ENCODE measurements at regions not wholly inside any gene's neighbourhood (a gene's known extent, or its start where the extent isn't known, plus 50 kb on each side); places are given as distances from the start of the nearest gene placed in this dataset.

DNA sequence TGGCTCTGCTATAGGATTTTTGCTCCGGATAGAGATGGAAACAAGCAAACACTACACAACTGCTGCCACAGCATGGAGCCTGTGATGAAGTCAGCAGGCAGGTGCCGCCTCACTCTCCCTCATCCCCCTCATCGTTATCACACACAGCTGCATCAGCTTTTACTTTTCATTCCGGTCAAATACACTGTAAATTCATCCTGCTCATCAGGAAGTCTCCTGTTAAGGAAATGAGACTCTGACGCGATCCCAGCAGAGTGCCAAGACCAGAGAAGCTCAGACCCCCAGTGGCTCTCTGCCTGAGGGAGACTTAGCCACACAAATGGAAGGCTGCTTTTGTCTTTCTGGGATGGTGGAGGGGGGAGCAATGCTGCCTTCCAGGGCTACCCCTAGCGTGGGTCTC is 270.2 kb downstream of the ELAVL2 start:
- no peak overlapping the region for H3K9ac ChIP-seq (ENCODE audit: low read depth in 1 of 2, low read length in 2 of 2)
- no peaks in the 10 kb centered on the region for H3K4me1 ChIP-seq (ENCODE audit: control insufficient read depth in 1 of 2, insufficient read depth in 2 of 2, low read length in 2 of 2)
- no peaks in the 10 kb centered on the region for H3K27me3 ChIP-seq (ENCODE audit: control insufficient read depth in 1 of 2, insufficient read depth in 2 of 2, low read length in 2 of 2)
- H3K4me3 ChIP-seq (ENCODE audit: low read depth in 1 of 2, low read length in 2 of 2), result no peak overlapping the region
- no peak overlapping the region for H3K27ac ChIP-seq (ENCODE audit: low read depth, low read length)
- H3K9me3 ChIP-seq (ENCODE audit: control insufficient read depth in 1 of 2, low read length in 2 of 2), result no peaks in the 10 kb centered on the region
- H3K36me3 ChIP-seq (ENCODE audit: control insufficient read depth in 1 of 2, insufficient read depth in 2 of 2, low read length in 2 of 2), result no peaks in the 10 kb centered on the region

DNA sequence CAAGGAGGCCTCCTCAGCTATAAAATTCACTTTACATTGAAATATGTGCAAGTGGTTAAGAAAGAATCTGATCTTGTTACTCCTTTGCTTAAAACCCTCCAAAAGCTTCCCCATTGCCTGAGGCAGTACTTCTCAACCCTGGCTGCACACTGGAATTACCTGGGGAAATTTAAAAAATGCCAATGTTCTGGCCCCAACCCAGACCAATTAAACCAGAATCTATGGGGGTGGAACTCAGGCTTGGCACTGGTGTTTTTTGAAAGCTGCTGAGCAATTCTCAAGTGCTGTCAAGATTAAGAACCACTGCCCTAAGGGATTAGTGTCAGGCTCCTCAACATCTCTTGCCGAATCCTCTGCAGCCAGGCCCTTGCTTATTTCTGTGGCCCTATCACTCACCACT is 269.6 kb downstream of the ELAVL2 start:
- Histone ChIP-seq H3K27me3 (ENCODE audit: control insufficient read depth in 1 of 2, insufficient read depth in 2 of 2, low read length in 2 of 2) (no peaks in the 10 kb centered on the region), H3K4me1 (ENCODE audit: control insufficient read depth in 1 of 2, insufficient read depth in 2 of 2, low read length in 2 of 2) (no peaks in the 10 kb centered on the region), H3K9me3 (ENCODE audit: control insufficient read depth in 1 of 2, low read length in 2 of 2) (no peaks in the 10 kb centered on the region), H3K4me3 (ENCODE audit: low read depth in 1 of 2, low read length in 2 of 2) (no peak overlapping the region), H3K36me3 (ENCODE audit: control insufficient read depth in 1 of 2, insufficient read depth in 2 of 2, low read length in 2 of 2) (no peaks in the 10 kb centered on the region), H3K27ac (ENCODE audit: low read depth, low read length) (no peak overlapping the region), H3K9ac (ENCODE audit: low read depth in 1 of 2, low read length in 2 of 2) (no peak overlapping the region)

DNA sequence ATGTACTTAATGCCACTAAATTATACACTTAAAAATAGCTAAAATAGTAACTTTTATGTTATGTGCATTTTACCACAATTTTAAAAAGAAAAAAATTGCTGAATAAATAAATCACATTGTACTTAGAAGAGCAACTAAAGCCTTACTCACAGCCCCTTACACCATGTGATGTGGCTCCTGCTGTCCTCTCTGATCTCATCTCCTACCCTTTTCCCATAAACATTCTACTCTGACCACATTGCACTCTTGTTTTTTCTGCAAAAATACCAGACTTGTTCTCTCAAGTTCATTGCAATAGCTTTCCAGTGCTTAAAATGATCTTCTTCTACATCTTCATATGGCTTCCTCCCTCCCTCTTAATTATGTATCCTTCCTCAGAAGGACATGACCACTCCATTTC is 268.4 kb downstream of the ELAVL2 start:
- no peak overlapping the region for H3K4me3 ChIP-seq (ENCODE audit: low read depth in 1 of 2, low read length in 2 of 2)
- no peak overlapping the region for H3K9ac ChIP-seq (ENCODE audit: low read depth in 1 of 2, low read length in 2 of 2)
- no peaks in the 10 kb centered on the region for H3K36me3 ChIP-seq (ENCODE audit: control insufficient read depth in 1 of 2, insufficient read depth in 2 of 2, low read length in 2 of 2)
- no peaks in the 10 kb centered on the region for H3K9me3 ChIP-seq (ENCODE audit: control insufficient read depth in 1 of 2, low read length in 2 of 2)
- no peaks in the 10 kb centered on the region for H3K27me3 ChIP-seq (ENCODE audit: control insufficient read depth in 1 of 2, insufficient read depth in 2 of 2, low read length in 2 of 2)
- no peaks in the 10 kb centered on the region for H3K4me1 ChIP-seq (ENCODE audit: control insufficient read depth in 1 of 2, insufficient read depth in 2 of 2, low read length in 2 of 2)
- no peak overlapping the region for H3K27ac ChIP-seq (ENCODE audit: low read depth, low read length)

DNA sequence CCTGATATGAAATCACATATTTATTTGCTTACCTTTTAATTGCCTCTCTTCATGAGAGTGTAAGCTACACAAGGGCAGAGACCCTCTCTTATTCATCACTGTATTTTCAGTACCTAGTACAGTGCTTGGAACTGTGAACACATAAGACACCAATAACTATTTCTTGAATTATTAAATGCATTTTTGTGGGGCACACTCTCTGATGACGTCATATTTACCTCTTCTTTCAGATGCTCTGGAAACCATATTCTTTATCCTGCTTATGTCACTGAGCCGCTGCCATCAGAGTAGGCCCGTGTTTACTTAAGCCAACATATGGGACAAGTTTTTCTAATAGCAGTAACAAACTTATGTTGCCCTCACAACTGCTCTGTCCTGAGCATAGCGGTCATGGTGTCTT is 266.5 kb downstream of the ELAVL2 start:
- no peak overlapping the region for H3K4me3 ChIP-seq (ENCODE audit: low read depth in 1 of 2, low read length in 2 of 2)
- no peaks in the 10 kb centered on the region for H3K27me3 ChIP-seq (ENCODE audit: control insufficient read depth in 1 of 2, insufficient read depth in 2 of 2, low read length in 2 of 2)
- no peaks in the 10 kb centered on the region for H3K9me3 ChIP-seq (ENCODE audit: control insufficient read depth in 1 of 2, low read length in 2 of 2)
- no peaks in the 10 kb centered on the region for H3K4me1 ChIP-seq (ENCODE audit: control insufficient read depth in 1 of 2, insufficient read depth in 2 of 2, low read length in 2 of 2)
- H3K9ac ChIP-seq (ENCODE audit: low read depth in 1 of 2, low read length in 2 of 2), result no peak overlapping the region
- H3K27ac ChIP-seq (ENCODE audit: low read depth, low read length), result no peak overlapping the region
- no peaks in the 10 kb centered on the region for H3K36me3 ChIP-seq (ENCODE audit: control insufficient read depth in 1 of 2, insufficient read depth in 2 of 2, low read length in 2 of 2)

DNA sequence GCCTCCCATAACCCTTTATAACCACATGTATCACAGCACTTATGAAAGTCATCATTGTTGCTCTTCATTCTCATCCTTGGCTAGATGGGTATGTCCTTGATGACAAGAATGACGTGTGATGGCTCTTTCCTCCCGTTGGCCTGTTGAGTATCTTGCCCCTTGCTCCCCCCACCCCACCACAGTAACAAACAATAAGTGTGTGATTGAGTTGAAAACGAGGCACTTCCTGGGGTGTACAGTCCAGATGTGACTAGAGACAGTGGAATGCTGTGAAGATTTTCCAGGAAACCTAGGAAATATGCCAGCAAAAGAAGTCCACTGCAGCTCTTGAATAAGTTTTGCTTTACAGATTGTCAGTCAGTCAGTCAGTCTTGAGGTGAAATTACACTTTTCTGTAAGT is 262.5 kb downstream of the ELAVL2 start:
- H3K9ac ChIP-seq (ENCODE audit: low read depth in 1 of 2, low read length in 2 of 2), result no peak overlapping the region
- H3K4me3 ChIP-seq (ENCODE audit: low read depth in 1 of 2, low read length in 2 of 2), result no peak overlapping the region
- H3K4me1 ChIP-seq (ENCODE audit: control insufficient read depth in 1 of 2, insufficient read depth in 2 of 2, low read length in 2 of 2), result no peaks in the 10 kb centered on the region
- no peaks in the 10 kb centered on the region for H3K27me3 ChIP-seq (ENCODE audit: control insufficient read depth in 1 of 2, insufficient read depth in 2 of 2, low read length in 2 of 2)
- no peak overlapping the region for H3K27ac ChIP-seq (ENCODE audit: low read depth, low read length)
- no peaks in the 10 kb centered on the region for H3K9me3 ChIP-seq (ENCODE audit: control insufficient read depth in 1 of 2, low read length in 2 of 2)
- H3K36me3 ChIP-seq (ENCODE audit: control insufficient read depth in 1 of 2, insufficient read depth in 2 of 2, low read length in 2 of 2), result no peaks in the 10 kb centered on the region

DNA sequence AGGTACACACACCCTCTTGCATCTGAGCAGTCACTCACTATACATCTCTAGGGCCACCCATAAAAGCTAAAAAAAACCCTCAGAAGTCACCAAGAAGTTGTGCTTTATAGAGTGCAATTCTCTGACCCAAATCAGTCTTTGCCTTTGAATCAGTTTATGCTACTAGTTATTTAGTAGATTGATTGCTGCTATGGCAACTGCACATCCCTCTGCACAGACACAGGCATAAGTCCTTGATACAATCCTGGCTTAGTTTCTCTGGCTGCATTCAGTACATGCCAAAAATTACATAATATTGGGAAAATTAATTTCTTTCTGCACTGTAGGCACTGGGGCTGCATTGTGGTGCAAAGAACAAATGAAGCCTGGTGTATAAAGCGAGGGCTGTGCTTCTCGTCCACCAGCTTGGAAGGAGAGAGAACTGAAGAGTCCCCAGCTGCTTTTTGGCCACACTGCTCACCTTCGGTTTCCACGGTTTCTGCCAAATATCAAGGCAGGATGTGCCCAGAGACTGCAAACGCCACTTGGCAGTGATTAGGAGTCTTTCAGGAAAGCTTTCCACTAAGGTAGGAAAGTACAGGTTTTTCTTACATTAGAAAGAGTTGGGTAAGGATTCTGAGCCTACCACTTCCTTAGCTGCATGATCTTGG is 258.4 kb downstream of the ELAVL2 start:
- Histone ChIP-seq H3K27ac (ENCODE audit: low read depth, low read length) (no peak overlapping the region), H3K4me1 (ENCODE audit: control insufficient read depth in 1 of 2, insufficient read depth in 2 of 2, low read length in 2 of 2) (no peaks in the 10 kb centered on the region), H3K27me3 (ENCODE audit: control insufficient read depth in 1 of 2, insufficient read depth in 2 of 2, low read length in 2 of 2) (no peaks in the 10 kb centered on the region), H3K36me3 (ENCODE audit: control insufficient read depth in 1 of 2, insufficient read depth in 2 of 2, low read length in 2 of 2) (no peaks in the 10 kb centered on the region), H3K9ac (ENCODE audit: low read depth in 1 of 2, low read length in 2 of 2) (no peak overlapping the region), H3K9me3 (ENCODE audit: control insufficient read depth in 1 of 2, low read length in 2 of 2) (peaks cover 0 to 2% of the 10 kb centered on the region in 2 donors), H3K4me3 (ENCODE audit: low read depth in 1 of 2, low read length in 2 of 2) (no peak overlapping the region)

DNA sequence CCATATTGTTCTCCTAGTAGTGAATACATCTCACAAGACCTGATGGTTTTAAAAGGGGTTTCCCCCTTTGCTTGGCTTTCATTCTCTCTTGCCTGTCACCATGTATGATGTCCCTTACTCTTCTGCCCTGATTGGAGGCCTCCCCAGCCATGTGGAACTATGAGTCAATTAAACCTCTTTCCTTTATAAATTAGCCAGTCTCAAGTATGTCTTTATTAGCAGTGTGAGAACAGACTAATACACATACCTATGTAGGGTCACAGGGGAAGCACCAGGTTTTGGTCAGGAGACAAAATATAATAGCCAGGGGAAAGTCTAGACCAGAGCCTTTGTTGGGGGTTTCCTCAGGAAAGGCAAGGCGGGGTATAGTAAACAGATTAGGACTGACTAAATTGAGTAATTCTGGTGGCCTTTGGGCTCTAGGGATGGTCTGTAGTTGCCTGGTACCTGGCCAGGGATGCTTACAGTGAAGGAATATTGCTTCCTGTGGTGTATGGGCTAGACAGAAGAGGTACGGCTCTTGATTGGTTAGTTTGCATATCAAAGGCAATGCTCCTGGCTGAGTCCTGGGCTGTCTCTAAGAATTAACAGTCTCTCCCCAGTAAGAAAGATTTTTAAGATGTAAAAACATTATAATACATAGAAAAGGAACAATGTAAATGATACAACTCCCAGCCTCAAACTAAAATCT is 254.5 kb downstream of the ELAVL2 start:
- no peak overlapping the region for H3K27ac ChIP-seq (ENCODE audit: low read depth, low read length)
- no peak overlapping the region for H3K4me3 ChIP-seq (ENCODE audit: low read depth in 1 of 2, low read length in 2 of 2)
- no peaks in the 10 kb centered on the region for H3K4me1 ChIP-seq (ENCODE audit: control insufficient read depth in 1 of 2, insufficient read depth in 2 of 2, low read length in 2 of 2)
- H3K9me3 ChIP-seq (ENCODE audit: control insufficient read depth in 1 of 2, low read length in 2 of 2), result peaks cover 0 to 2% of the 10 kb centered on the region in 2 donors
- no peaks in the 10 kb centered on the region for H3K27me3 ChIP-seq (ENCODE audit: control insufficient read depth in 1 of 2, insufficient read depth in 2 of 2, low read length in 2 of 2)
- no peak overlapping the region for H3K9ac ChIP-seq (ENCODE audit: low read depth in 1 of 2, low read length in 2 of 2)
- no peaks in the 10 kb centered on the region for H3K36me3 ChIP-seq (ENCODE audit: control insufficient read depth in 1 of 2, insufficient read depth in 2 of 2, low read length in 2 of 2)

DNA sequence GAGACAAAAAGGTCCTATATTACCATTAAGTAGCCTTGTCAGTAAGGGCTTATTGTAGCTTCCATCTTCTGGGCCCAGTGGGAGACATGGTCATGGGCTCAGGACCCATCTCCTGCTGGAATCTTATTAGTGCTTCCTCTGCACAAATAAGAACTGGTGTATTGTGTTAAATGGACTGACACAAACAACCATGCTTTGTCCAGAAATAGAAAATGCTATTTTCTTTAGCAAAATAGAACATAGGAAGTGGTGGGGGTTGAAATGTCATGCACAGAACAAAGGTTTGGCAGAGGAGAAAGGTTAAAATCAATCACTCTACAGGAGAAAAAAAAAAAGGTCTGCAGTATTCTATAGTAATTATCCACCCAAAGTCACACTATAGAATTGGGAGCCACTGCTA is 252.2 kb downstream of the ELAVL2 start:
- H3K4me1 ChIP-seq (ENCODE audit: control insufficient read depth in 1 of 2, insufficient read depth in 2 of 2, low read length in 2 of 2), result no peaks in the 10 kb centered on the region
- peaks cover 0 to 2% of the 10 kb centered on the region in 2 donors for H3K9me3 ChIP-seq (ENCODE audit: control insufficient read depth in 1 of 2, low read length in 2 of 2)
- no peak overlapping the region for H3K4me3 ChIP-seq (ENCODE audit: low read depth in 1 of 2, low read length in 2 of 2)
- no peaks in the 10 kb centered on the region for H3K36me3 ChIP-seq (ENCODE audit: control insufficient read depth in 1 of 2, insufficient read depth in 2 of 2, low read length in 2 of 2)
- H3K9ac ChIP-seq (ENCODE audit: low read depth in 1 of 2, low read length in 2 of 2), result no peak overlapping the region
- H3K27ac ChIP-seq (ENCODE audit: low read depth, low read length), result no peak overlapping the region
- H3K27me3 ChIP-seq (ENCODE audit: control insufficient read depth in 1 of 2, insufficient read depth in 2 of 2, low read length in 2 of 2), result no peaks in the 10 kb centered on the region

DNA sequence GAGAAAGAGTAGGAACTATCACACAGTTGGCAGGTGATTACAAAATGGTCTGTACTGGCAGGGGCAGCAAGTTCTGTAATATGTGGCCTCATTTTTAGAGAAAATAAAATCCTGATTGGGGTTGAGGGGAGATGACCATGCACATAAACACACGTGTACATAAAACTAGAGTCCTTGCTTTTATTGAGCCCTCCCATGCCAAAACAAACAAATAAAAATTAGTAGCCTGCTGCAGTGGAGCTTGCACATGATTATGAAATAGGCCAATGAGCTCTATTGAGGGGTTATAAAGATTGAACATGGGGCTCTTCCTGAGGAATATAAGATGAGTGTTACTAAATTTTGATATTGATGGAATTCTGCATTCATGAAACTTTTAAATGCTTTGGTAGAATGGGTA is 248.4 kb downstream of the ELAVL2 start:
- H3K4me1 ChIP-seq (ENCODE audit: control insufficient read depth in 1 of 2, insufficient read depth in 2 of 2, low read length in 2 of 2), result no peaks in the 10 kb centered on the region
- no peak overlapping the region for H3K27ac ChIP-seq (ENCODE audit: low read depth, low read length)
- H3K9ac ChIP-seq (ENCODE audit: low read depth in 1 of 2, low read length in 2 of 2), result no peak overlapping the region
- no peaks in the 10 kb centered on the region for H3K9me3 ChIP-seq (ENCODE audit: control insufficient read depth in 1 of 2, low read length in 2 of 2)
- H3K4me3 ChIP-seq (ENCODE audit: low read depth in 1 of 2, low read length in 2 of 2), result no peak overlapping the region
- H3K27me3 ChIP-seq (ENCODE audit: control insufficient read depth in 1 of 2, insufficient read depth in 2 of 2, low read length in 2 of 2), result no peaks in the 10 kb centered on the region
- no peaks in the 10 kb centered on the region for H3K36me3 ChIP-seq (ENCODE audit: control insufficient read depth in 1 of 2, insufficient read depth in 2 of 2, low read length in 2 of 2)

DNA sequence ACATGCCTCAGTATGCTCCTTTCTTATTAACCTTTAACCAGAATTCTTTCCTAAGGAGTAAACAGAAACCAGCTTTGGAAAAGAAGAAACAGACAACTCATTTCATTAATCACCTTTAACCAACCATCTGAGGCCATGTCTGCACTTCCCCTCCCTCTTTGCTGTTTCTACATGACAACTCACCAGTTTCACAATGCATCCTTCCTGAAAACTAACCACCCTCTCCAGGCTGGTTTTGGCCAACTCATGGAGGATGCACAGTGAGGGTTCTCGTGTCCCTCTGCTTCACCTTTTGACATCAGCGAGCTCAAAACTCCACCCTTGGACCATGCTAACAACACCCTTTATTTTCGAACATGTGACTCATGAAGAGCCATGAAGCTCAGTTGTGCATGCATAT is 244.1 kb downstream of the ELAVL2 start:
- Histone ChIP-seq H3K27me3 (ENCODE audit: control insufficient read depth in 1 of 2, insufficient read depth in 2 of 2, low read length in 2 of 2) (no peaks in the 10 kb centered on the region), H3K9ac (ENCODE audit: low read depth in 1 of 2, low read length in 2 of 2) (no peak overlapping the region), H3K4me1 (ENCODE audit: control insufficient read depth in 1 of 2, insufficient read depth in 2 of 2, low read length in 2 of 2) (no peaks in the 10 kb centered on the region), H3K4me3 (ENCODE audit: low read depth in 1 of 2, low read length in 2 of 2) (no peak overlapping the region), H3K9me3 (ENCODE audit: control insufficient read depth in 1 of 2, low read length in 2 of 2) (no peaks in the 10 kb centered on the region), H3K36me3 (ENCODE audit: control insufficient read depth in 1 of 2, insufficient read depth in 2 of 2, low read length in 2 of 2) (no peaks in the 10 kb centered on the region), H3K27ac (ENCODE audit: low read depth, low read length) (no peak overlapping the region)
